T-helper 1 cell (primary cell): ENCODE measurements at regions not wholly inside any gene's neighbourhood (a gene's known extent, or its start where the extent isn't known, plus 50 kb on each side); places are given as distances from the start of the nearest gene placed in this dataset.
"Not testable (repeated sequence)": the region's sequence is repeated elsewhere in the genome, so short reads cannot be mapped to it uniquely, and the experiment has no call there.

ENCODE experiments used
- DNase-seq, 5 donors: peaks; one replicate each; pipeline ENCODE4 v3.0.0-alpha.2; 2012 to 2020

DNA sequence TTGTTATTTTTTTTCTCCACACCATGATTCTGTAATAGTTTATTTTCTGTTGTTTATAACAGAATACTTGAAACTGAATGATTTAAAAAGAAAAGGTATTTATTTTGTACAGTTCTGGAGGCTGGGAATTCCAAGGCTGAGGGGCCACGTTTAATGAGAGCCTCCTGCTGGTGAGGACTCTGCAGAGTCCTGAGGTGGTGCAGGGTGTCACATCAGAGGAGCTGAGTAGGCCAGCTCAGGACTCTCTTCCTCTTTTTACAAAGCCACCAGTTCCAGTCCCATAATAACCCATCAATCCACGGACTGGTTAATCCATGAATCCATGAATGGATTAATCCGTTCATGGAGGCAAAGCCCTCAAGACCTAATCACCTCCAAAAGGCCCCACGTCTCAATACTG, 71.6 kb downstream of the TFAP2A start:
- DNase-seq: no peak

DNA sequence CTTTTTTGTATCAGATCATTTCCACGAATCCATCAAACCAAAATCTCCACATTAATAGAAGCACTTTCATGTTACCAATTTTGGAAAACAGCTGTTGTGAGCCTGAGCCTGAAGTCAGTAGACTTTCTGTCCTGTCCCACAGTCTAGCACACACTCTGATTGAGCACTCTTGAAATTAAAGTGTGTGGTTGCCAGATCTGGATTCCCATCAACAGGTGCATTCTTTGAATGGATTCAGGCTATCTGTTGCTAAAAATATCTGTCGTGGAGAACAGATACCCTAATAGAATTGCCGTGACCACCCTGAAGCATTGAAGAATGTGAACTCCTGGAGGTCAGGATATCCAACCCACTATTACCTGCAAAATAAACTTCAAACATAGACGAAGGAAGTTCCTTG, 73.3 kb downstream of the TFAP2A start:
- no peak for DNase-seq

GRCh38 chr6:10338151-10338550, 76.7 kb downstream of the TFAP2A start:
- DNase-seq: no peak

- DNase-seq: not testable (repeated sequence)
Observed at GRCh38 chr6:10337376-10337775, 77.5 kb downstream of the TFAP2A start.

DNA sequence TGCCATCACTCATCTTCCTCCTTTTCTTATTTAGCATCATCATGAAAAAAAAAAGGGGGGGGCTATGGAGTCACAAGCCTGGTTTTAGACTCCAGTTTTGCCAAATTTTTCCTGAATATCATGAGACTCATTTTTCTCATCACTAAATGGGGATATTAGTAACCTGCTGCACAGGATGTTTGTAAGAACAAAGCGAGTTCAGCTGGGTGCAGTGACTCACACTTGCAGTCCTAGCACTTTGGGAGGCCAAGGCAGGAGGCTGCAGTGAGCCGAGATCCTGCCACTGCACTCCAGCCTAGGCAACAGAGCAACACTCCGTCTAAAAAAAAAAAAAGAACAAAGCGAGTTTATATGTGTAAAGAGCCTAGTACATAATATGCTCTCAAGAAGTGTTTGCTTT, 82.8 kb downstream of the TFAP2A start:
- DNase-seq: no peak

GRCh38 chr6:10331334-10331968, 83.4 kb downstream of the TFAP2A start:
- DNase-seq: no peak

- no peak for DNase-seq
Observed at GRCh38 chr6:10330515-10330914, 84.4 kb downstream of the TFAP2A start.

- no peak for DNase-seq
Observed at GRCh38 chr6:10323018-10323417, 91.9 kb downstream of the TFAP2A start.

- DNase-seq: no peak
Observed at GRCh38 chr6:10320291-10320690, 94.6 kb downstream of the TFAP2A start.

- DNase-seq: no peak
Observed at GRCh38 chr6:10316373-10316721, 98.5 kb downstream of the TFAP2A start.

DNA sequence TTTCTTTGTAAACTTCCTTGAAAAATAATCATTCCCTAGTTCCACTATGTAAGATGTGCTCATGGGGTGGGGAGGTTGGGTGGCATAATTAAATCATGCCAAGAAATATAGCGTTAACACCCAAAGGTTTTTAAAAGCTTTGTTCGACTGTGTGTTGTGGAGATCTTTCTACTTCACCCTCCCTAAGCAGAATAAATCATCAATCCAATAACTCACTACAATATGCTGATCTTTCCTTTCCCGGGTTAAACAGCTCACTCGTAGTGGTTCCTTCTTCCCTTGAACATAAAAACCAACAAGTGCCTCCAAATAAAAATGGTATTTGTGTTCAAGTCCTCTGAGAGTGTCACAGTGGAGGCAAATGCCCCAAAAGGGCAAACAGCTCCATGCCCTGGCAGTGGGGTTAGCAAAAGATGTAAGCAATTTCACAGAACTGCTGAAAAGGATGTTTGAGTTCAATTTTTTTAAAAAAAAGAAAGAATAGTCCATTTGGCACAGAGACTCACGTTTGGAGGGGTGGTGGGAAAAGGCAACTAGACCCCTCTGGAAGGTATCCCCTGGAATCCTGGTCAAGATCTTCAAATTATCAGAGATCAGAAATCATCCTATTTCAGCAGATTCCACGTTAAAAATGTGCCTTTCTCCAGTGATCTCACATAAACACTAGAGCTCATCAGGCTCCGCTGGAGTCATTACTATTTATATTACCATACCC, 99.1 kb downstream of the TFAP2A start:
- no peak for DNase-seq

DNA sequence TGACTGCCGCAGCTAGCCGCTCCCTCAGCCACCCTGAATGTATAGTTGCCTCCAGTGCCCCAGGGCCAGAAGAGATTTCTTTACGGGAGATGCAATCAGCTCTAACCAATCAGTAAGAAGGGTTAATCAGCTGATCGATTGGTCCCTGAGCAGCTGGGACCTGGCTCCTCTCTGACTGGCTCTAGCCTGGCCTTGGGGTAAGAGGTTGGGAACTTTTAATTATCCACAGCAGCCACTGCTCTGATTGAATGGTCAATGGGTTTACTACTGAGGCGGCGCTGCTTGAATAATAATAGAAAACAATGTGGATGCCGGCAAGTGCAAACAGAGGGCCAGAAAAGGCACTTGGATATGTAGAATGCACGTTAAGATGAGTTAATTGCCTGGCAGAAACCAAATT, 99.8 kb downstream of the TFAP2A start:
- DNase-seq: no peak

DNA sequence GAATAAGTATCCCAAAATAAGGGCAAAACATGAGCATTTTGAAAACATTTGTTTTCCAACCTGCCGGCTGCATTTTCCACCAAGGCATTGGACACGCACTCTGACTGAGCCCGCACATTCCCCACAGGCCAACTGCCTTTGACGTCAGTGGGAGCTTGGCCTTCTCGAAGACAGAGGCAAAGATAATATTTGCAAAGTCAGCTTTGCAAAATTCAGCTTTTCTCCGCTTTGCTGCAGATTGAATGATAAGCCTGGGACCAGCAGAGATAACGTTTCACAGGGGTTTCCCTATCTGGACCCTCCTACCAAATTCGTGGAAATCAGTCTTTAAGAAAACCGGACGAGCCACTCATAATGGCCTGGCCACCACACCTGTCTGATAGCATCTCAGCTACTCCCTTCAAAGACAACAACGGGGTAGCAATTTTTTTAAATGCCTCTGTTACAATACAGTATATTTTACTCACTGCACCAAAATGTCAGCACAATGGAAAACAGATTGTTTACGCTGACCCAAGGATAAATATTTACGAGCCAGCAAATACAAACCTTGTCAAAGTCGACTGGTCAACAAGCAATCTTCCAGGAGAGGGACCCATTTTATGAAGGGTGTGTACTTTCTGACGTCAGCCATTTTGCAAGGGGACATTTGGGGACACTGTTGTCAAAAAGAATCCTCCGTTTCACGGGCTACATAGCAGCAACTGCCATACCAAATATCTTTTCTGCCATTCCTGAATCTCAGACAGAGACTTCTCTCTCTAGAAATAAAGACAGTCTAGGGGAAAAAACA, 100.5 kb downstream of the TFAP2A start:
- DNase-seq: no peak

GRCh38 chr6:10313799-10314162, 101.1 kb downstream of the TFAP2A start:
- no peak for DNase-seq

DNA sequence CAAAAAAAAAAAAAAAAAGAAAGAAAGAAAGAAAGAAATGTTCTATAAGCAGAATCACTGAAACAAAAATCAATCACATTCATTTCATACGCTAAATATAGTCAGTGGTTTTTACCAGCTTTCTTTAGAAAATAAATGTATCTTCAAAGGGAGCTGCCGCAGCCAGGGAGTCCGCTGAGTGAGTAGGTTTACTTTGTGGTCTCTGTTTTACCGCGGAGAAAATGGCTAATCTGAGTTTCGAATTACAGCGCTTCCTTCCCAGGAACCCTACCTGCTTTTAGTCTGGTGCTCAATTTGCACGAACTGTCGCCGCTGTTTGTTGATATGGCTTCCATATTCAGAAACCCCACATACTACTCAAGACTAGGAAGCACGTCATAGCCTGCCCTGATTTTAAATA, 102.4 kb downstream of the TFAP2A start:
- no peak for DNase-seq

DNA sequence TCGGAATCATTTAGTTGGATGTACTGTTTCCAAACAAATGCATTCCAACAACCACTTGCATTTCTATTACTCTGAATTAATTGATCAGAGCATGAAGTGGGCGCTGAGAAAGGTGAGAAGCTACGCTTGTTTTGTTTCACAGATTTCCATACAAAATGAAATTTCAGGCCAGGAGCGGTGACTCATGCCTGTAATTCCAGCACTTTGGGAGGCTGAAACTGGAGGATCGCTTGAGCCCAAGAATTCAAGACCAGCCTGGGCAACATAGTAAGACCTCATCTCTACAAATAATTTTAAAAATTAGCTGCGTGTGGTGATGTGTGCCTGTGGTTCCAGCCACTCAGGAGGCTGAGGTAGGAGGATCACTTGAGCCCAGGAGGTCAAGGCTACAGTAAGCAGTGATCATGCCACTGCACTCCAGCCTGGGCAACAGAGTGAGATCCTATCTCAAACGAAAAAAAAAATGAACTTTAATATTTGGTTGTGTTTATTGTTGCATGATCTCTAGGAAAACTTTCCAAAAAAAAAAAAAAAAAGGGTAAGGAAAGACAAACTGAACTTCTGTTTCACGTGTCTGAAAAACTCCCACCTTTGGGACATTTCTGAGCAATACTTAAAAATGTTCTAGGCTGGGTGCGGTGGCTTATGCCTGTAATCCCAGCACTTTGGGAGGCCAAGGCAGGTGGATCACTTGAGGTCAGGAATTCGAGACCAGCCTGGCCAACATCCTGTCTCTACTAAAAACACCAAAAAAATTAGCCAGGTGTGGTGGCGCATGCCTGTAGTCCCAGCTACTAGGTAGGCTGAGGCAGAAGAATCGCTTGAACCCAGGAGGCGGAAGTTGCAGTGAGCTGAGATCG, 103.1 kb downstream of the TFAP2A start:
- DNase-seq: not testable (repeated sequence)

- DNase-seq: no peak
Observed at GRCh38 chr6:10310826-10311225, 104.0 kb downstream of the TFAP2A start.

DNA sequence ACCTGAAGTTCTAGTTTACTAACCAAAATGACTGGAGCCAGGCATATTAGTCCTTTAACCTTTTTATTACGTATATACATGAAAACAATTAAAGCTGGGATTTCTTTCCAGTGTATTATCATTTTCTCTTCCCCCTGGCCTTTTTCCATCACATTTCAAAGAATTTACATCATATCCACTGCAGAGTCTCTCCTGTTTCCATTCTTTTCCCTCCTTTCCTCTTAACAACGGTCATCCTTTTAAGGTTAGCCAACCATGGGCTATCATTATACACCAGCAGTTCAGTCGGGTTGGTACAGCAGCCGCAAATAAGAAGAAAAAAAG, 104.6 kb downstream of the TFAP2A start:
- DNase-seq: no peak

GRCh38 chr6:10309457-10310329, 105.2 kb downstream of the TFAP2A start:
- no peak for DNase-seq

DNA sequence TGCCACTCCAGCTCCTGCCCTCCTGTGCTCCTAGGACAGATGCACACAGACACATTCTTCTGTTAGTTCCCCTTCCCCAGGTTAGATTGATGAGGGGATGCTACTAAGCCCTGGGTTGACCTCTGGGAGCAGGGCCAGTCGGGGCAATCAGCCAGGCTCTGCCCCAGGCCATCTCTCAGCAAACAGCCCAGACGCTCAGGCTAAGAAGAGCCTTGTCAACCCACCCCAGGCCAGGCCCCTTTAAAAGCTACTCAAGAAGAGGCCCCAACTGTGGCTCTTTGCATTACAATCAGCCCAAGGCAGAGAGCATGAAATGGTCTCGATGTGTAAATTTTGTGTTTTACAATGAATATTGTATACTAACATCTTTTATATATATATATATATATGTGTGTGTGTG, 107.4 kb downstream of the TFAP2A start:
- no peak for DNase-seq

DNA sequence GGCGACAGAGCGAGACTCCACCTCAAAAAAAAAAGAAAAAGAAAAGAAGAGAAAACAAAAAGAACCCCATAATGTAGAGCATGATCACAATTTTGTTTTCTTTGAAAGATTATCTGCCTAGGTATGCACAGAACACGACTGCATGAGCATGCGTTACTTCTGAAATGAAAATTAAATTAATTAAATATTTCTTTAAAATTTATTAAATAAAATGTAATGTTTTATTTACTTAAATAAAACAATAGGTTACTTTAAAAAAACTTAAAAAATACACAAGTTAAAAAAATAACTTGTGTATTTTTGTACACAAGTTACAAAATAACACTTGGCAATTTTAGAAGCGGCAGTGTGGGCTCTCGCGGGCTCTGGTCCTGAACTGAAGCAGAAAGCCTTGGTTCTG, 107.8 kb downstream of the TFAP2A start:
- DNase-seq: no peak

GRCh38 chr6:10305790-10306415, 109.0 kb downstream of the TFAP2A start:
- no peak for DNase-seq
